Kidney (tissue), 13 donors: ENCODE measurements at regions not wholly inside any gene's neighbourhood (a gene's known extent, or its start where the extent isn't known, plus 50 kb on each side); places are given as distances from the start of the nearest gene placed in this dataset.

Source experiments
- DNase-seq, 5 donors: peaks; one replicate each; pipeline ENCODE4 v3.0.0-alpha.2; 2013 to 2020
- FAIRE-seq: peaks from 2 replicates; lab custom pipeline; 2012; peaks lifted over from hg19 to GRCh38; lab: Jason Lieb, UNC
- H3K27ac ChIP-seq, 2 donors: one replicate each; pipeline ENCODE4 v1.7.0; 2013; ENCODE audit warnings: low read depth in 2 of 2, low read length in 2 of 2, inconsistent platforms in 1 of 2
- H3K27me3 ChIP-seq: one replicate; pipeline ENCODE4 v1.7.1; 2013; ENCODE audit warnings: low read length, inconsistent platforms; ENCODE audit not compliant: control insufficient read depth, insufficient read depth
- H3K36me3 ChIP-seq, 3 donors: one replicate each; pipeline versions ENCODE4 v1.7.0 to v1.7.1; 2013; ENCODE audit warnings: low read length in 3 of 3, control low read depth in 1 of 3, inconsistent platforms in 1 of 3; ENCODE audit not compliant: insufficient read depth in 3 of 3, control insufficient read depth in 2 of 3
- H3K4me1 ChIP-seq, 3 donors: one replicate each; pipeline versions ENCODE4 v1.7.0 to v1.7.1; 2013; ENCODE audit warnings: low read length in 3 of 3, inconsistent platforms in 1 of 3, low read depth in 1 of 3; ENCODE audit not compliant: control insufficient read depth in 2 of 3, insufficient read depth in 2 of 3
- H3K4me3 ChIP-seq, 3 donors: one replicate each; pipeline versions ENCODE4 v1.7.0 to v1.8.1; 2013; ENCODE audit warnings: low read length in 3 of 3, control low read depth in 1 of 3, inconsistent platforms in 1 of 3
- H3K9ac ChIP-seq, 3 donors: one replicate each; pipeline versions ENCODE4 v1.7.0 to v1.7.1; 2013; ENCODE audit warnings: low read length in 3 of 3, control low read depth in 1 of 3, inconsistent platforms in 1 of 3
- H3K9me3 ChIP-seq, 3 donors: one replicate each; pipeline versions ENCODE4 v1.7.0 to v1.7.1; 2013; ENCODE audit warnings: low read length in 3 of 3, control low read depth in 1 of 3, inconsistent platforms in 1 of 3; ENCODE audit not compliant: control insufficient read depth in 2 of 3, insufficient read depth in 1 of 3
- intact Hi-C: fragments of 100-400 bp; cut with DNase I; formaldehyde crosslinking; loops from one replicate; pipeline ENCODE4 v1.11.1; 2022
- TF ChIP-seq, protein P1 (sequence below): IDR thresholded peaks from 3 replicates; pipeline ENCODE4 v1.5.1; 2012; ENCODE audit warnings: mild to moderate bottlenecking, moderate library complexity, borderline replicate concordance; ENCODE audit not compliant: insufficient read depth; ENCODE audit errors: extremely low read depth
- donor health status: control.
- donor health status: control.
- donor health status: control.
- donor health status: control.
- donor health status: control.
- donor health status: DM: yes; HTN: yes; CAD: no.
- donor health status: Normal renal cell carcinoma (clear cell type).

- DNase-seq (no peak), FAIRE-seq (no peak)
- Histone ChIP-seq H3K4me3 (no peak overlapping the region), H3K27ac (no peak overlapping the region), H3K27me3 (no peaks in the 10 kb centered on the region), H3K9ac (no peak overlapping the region), H3K4me1 (no peaks in the 10 kb centered on the region), H3K9me3 (peaks cover 0 to 5% (median 0%) of the 10 kb centered on the region in 3 donors), H3K36me3 (no peaks in the 10 kb centered on the region)
- intact Hi-C loops: no loop called here
- TF ChIP-seq, protein P1, sequence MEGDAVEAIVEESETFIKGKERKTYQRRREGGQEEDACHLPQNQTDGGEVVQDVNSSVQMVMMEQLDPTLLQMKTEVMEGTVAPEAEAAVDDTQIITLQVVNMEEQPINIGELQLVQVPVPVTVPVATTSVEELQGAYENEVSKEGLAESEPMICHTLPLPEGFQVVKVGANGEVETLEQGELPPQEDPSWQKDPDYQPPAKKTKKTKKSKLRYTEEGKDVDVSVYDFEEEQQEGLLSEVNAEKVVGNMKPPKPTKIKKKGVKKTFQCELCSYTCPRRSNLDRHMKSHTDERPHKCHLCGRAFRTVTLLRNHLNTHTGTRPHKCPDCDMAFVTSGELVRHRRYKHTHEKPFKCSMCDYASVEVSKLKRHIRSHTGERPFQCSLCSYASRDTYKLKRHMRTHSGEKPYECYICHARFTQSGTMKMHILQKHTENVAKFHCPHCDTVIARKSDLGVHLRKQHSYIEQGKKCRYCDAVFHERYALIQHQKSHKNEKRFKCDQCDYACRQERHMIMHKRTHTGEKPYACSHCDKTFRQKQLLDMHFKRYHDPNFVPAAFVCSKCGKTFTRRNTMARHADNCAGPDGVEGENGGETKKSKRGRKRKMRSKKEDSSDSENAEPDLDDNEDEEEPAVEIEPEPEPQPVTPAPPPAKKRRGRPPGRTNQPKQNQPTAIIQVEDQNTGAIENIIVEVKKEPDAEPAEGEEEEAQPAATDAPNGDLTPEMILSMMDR: no peak
Measured at GRCh38 chr6:111941686-111942330, 68.6 kb upstream of the FYN start.

DNA sequence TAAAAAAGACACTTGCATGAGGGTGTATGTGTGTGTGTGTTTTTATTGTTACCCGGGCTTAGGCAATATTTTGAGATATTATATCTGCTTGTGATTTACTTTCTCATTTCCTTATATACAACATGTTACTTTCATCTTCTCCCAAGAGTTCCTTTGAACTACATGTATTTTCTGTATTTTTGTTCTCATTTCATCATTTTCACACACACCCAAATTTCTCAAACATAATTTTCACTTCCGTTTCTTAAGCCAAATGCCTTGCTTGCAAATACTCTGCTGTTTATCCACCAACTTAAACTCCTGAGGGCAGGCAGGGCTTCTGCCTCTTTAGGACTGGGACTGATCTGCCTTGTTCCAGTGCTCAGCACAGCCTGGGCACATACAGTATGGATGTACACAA, 69.3 kb upstream of the FYN start:
- TF ChIP-seq, protein P1: no peak
- H3K4me3 ChIP-seq: no peak overlapping the region
- intact Hi-C loops: no loop called here
- peaks cover 0 to 5% (median 0%) of the 10 kb centered on the region in 3 donors for H3K9me3 ChIP-seq
- H3K36me3 ChIP-seq: no peaks in the 10 kb centered on the region
- no peak overlapping the region for H3K27ac ChIP-seq
- DNase-seq (no peak), FAIRE-seq (no peak)
- H3K9ac ChIP-seq: no peak overlapping the region
- no peaks in the 10 kb centered on the region for H3K4me1 ChIP-seq
- H3K27me3 ChIP-seq: no peaks in the 10 kb centered on the region

GRCh38 chr6:111943266-111943665, 70.0 kb upstream of the FYN start:
- Histone ChIP-seq H3K4me3 (no peak overlapping the region), H3K4me1 (no peaks in the 10 kb centered on the region), H3K36me3 (no peaks in the 10 kb centered on the region), H3K9ac (no peak overlapping the region), H3K9me3 (peaks cover 0 to 5% (median 0%) of the 10 kb centered on the region in 3 donors), H3K27me3 (no peaks in the 10 kb centered on the region), H3K27ac (no peak overlapping the region)
- intact Hi-C loops: no loop called here
- DNase-seq: no peak
- TF ChIP-seq, protein P1: no peak
- FAIRE-seq: no peak

- no peak overlapping the region for H3K27ac ChIP-seq
- no peak for FAIRE-seq
- TF ChIP-seq, protein P1: no peak
- H3K27me3 ChIP-seq: no peaks in the 10 kb centered on the region
- no peak overlapping the region for H3K4me3 ChIP-seq
- intact Hi-C loops: no loop called here
- peaks cover 0 to 5% (median 0%) of the 10 kb centered on the region in 3 donors for H3K9me3 ChIP-seq
- H3K9ac ChIP-seq: no peak overlapping the region
- no peaks in the 10 kb centered on the region for H3K4me1 ChIP-seq
- DNase-seq: no peak
- H3K36me3 ChIP-seq: no peaks in the 10 kb centered on the region
Measured at GRCh38 chr6:111943726-111944125, 70.5 kb upstream of the FYN start.
